ENCODE measurements at regions not wholly inside any gene's neighbourhood (a gene's known extent, or its start where the extent isn't known, plus 50 kb on each side); places are given as distances from the start of the nearest gene placed in this dataset.
"Not testable (repeated sequence)": the region's sequence is repeated elsewhere in the genome, so short reads cannot be mapped to it uniquely, and the experiment has no call there.

GRCh38 chr16:65739518-65739917, 617.7 kb upstream of the CDH11 start:
- Mint-ChIP-seq H3K27ac (no peak overlapping the region), H3K4me3 (no peak overlapping the region), H3K27me3 (no peaks in the 10 kb centered on the region), H3K9me3 (peaks cover 4% of the 10 kb centered on the region), H3K4me1 (no peaks in the 10 kb centered on the region), H3K36me3 (no peaks in the 10 kb centered on the region)
- DNase-seq, result no peak
- CTCF ChIA-PET, result no interaction called here

GRCh38 chr16:65737831-65738230, 616.0 kb upstream of the CDH11 start:
- H3K36me3 Mint-ChIP-seq, result no peaks in the 10 kb centered on the region
- no peak for DNase-seq
- H3K4me3 Mint-ChIP-seq, result no peak overlapping the region
- CTCF ChIA-PET, result no interaction called here
- no peak overlapping the region for H3K27ac Mint-ChIP-seq
- peaks cover 2% of the 10 kb centered on the region for H3K9me3 Mint-ChIP-seq
- H3K27me3 Mint-ChIP-seq, result no peaks in the 10 kb centered on the region
- no peaks in the 10 kb centered on the region for H3K4me1 Mint-ChIP-seq

- DNase-seq, H3K4me3 Mint-ChIP-seq, H3K27ac Mint-ChIP-seq, CTCF ChIA-PET, H3K9me3 Mint-ChIP-seq, H3K27me3 Mint-ChIP-seq, H3K4me1 Mint-ChIP-seq, H3K36me3 Mint-ChIP-seq: not testable (repeated sequence)
These were observed 613.8 kb upstream of the CDH11 start for GRCh38 chr16:65735615-65736014.

DNA sequence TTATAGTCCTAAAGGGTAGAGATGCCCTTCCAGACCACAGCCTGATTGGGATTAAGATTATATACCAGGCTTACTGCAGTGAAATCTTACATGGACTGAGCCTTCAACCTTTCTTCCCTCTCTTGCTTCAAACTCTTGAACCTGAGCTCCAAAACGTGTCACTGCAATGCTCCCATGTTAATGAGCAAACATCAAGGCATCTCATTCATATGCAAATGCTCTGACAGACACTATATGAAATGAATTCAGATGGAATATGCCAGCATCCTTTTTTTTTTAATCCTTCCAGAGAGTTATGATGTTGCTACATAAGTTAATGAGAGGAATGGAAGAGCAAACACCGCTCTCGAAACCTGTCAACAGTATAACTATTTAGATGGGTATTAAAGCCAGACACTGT, 611.9 kb upstream of the CDH11 start:
- H3K27ac Mint-ChIP-seq, result no peak overlapping the region
- no peaks in the 10 kb centered on the region for H3K36me3 Mint-ChIP-seq
- DNase-seq, result no peak
- H3K9me3 Mint-ChIP-seq, result no peaks in the 10 kb centered on the region
- H3K27me3 Mint-ChIP-seq, result no peaks in the 10 kb centered on the region
- CTCF ChIA-PET, result no interaction called here
- H3K4me1 Mint-ChIP-seq, result no peaks in the 10 kb centered on the region
- H3K4me3 Mint-ChIP-seq, result no peak overlapping the region

GRCh38 chr16:65731833-65732232, 610.0 kb upstream of the CDH11 start:
- H3K27me3 Mint-ChIP-seq, result no peaks in the 10 kb centered on the region
- H3K4me3 Mint-ChIP-seq, result no peak overlapping the region
- CTCF ChIA-PET, result interaction anchor here (0.6 kb wide), 1 partner anchor 185 kb away, joined by 3 read pairs; no protein-coding TSS in a partner anchor
- no peak for DNase-seq
- H3K4me1 Mint-ChIP-seq, result no peaks in the 10 kb centered on the region
- H3K27ac Mint-ChIP-seq, result no peak overlapping the region
- H3K36me3 Mint-ChIP-seq, result no peaks in the 10 kb centered on the region
- no peaks in the 10 kb centered on the region for H3K9me3 Mint-ChIP-seq

GRCh38 chr16:65728652-65729051, 606.8 kb upstream of the CDH11 start:
- Mint-ChIP-seq H3K4me1 (no peaks in the 10 kb centered on the region), H3K27me3 (no peaks in the 10 kb centered on the region), H3K36me3 (no peaks in the 10 kb centered on the region), H3K9me3 (no peaks in the 10 kb centered on the region), H3K27ac (no peak overlapping the region), H3K4me3 (no peak overlapping the region)
- CTCF ChIA-PET, result no interaction called here
- DNase-seq, result no peak

- Mint-ChIP-seq H3K36me3 (no peaks in the 10 kb centered on the region), H3K4me3 (no peak overlapping the region), H3K4me1 (no peaks in the 10 kb centered on the region), H3K27me3 (no peaks in the 10 kb centered on the region), H3K9me3 (no peaks in the 10 kb centered on the region), H3K27ac (no peak overlapping the region)
- CTCF ChIA-PET, result no interaction called here
- no peak for DNase-seq
These were observed 606.3 kb upstream of the CDH11 start for GRCh38 chr16:65728167-65728566.

GRCh38 chr16:65727534-65728137, 605.8 kb upstream of the CDH11 start:
- Mint-ChIP-seq H3K27ac (no peak overlapping the region), H3K4me3 (no peak overlapping the region), H3K36me3 (no peaks in the 10 kb centered on the region), H3K4me1 (no peaks in the 10 kb centered on the region), H3K9me3 (no peaks in the 10 kb centered on the region), H3K27me3 (no peaks in the 10 kb centered on the region)
- CTCF ChIA-PET, result no interaction called here
- DNase-seq, result no peak

DNA sequence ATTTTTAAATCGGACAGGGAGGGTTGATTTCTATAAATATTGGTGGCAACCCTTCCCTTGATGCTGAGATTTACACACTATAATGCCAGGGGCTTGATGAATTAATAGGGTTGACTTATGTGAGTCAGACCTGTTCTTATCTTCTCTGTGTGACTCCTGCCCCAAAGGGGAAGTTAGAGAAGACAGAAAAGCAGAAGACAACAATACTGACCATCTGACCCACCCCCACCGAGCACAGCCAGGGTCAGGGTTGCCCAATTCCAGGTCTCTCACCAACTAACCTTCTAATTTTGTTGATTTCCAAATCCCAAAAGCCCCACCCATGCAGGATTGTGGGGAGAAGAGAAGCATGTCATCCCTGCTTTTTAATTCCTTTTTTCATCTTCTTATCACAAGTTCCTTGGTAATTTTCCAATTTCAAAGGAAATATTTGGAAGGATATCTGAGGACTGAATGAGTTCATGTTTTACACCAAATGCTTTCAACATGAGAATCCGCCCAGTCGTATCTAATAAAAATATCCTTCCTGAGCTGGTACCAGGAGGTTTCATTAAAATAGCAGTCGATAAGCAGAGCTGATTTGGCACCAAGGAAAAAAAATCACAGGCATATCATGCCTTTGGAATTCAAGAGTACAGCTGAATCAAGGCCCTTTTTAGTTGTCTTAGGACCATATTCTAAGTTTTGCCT, 603.4 kb upstream of the CDH11 start:
- CTCF ChIA-PET, result no interaction called here
- Mint-ChIP-seq H3K27ac (no peak overlapping the region), H3K27me3 (no peaks in the 10 kb centered on the region), H3K4me1 (no peaks in the 10 kb centered on the region), H3K9me3 (no peaks in the 10 kb centered on the region), H3K4me3 (no peak overlapping the region), H3K36me3 (no peaks in the 10 kb centered on the region)
- no peak for DNase-seq

DNA sequence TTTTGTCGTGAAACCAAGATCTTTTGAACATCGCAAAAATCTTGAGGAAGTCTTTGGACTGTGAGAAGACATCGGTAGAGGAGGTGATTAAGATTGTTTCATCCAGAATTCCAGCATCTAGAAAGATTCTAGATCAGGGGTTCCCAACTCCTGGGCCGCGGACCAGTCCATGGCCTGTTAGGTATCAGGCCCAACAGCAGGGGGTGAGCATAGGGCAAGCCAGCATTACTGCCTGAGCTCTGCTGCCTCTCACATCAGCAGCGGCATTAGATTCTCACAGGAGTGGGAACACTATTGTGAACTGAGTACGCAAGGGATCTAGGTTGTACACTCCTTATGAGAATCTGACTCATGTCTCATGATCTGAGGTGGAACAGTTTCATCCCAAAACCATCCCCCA, 600.6 kb upstream of the CDH11 start:
- CTCF ChIA-PET, result no interaction called here
- Mint-ChIP-seq H3K36me3 (no peaks in the 10 kb centered on the region), H3K4me3 (no peak overlapping the region), H3K9me3 (peaks cover 2% of the 10 kb centered on the region), H3K27ac (no peak overlapping the region), H3K4me1 (no peaks in the 10 kb centered on the region), H3K27me3 (no peaks in the 10 kb centered on the region)
- no peak for DNase-seq

- CTCF ChIA-PET, result no interaction called here
- H3K4me3 Mint-ChIP-seq, result no peak overlapping the region
These were observed 596.0 kb upstream of the CDH11 start for GRCh38 chr16:65717846-65718245.

DNA sequence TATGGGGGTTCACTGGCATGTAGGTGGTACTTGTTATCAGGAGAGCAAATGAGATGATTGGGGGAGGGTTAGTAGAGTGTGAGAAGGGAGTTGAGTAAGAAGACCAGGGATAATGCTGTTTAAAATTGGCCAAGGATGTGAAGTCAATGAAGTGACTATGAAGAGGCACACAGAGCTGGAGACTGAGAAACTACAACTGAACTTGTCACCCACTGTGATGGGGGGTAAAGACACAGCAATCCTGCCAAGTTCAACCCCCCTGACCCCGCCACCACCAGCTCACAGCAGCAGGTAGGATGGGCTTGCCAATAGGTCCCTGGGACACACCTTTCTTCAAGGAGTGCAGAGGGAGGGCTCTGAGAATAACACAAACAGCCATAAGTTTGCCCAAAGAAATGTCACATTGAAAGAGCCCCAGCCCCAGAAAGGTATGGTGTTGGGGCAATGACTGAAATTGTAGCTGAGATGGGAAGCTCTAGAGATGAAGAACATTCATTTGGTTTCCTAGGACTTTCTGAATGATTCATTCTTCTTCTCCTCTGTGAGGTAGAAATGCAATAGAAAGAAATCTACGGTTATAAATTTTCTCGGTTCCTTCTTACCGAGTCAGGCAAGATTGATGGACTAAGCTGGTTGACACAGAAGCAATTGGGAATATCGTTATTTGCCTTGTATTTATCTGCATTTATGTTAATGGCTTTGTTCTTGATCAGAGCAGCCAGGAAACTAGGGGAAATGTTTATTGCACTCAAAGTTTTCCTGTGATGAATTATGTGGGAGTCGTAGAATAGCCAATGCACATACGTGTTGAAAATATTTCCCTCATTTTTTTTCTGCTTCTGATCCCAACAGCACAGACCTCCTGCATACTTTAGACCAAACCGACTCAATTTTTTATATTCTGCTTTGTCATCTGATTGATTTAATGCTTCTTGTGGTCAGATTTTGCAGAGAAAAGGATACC, 595.2 kb upstream of the CDH11 start:
- CTCF ChIA-PET, result no interaction called here
- H3K36me3 Mint-ChIP-seq, result no peaks in the 10 kb centered on the region

More at GRCh38 chr16:65717846-65718245, 596.0 kb upstream of the CDH11 start:
- DNase-seq, result no peak
- no peaks in the 10 kb centered on the region for H3K36me3 Mint-ChIP-seq
- H3K9me3 Mint-ChIP-seq, result peaks cover 3% of the 10 kb centered on the region
- no peaks in the 10 kb centered on the region for H3K27me3 Mint-ChIP-seq
- H3K27ac Mint-ChIP-seq, result no peak overlapping the region
- H3K4me1 Mint-ChIP-seq, result no peaks in the 10 kb centered on the region

DNA sequence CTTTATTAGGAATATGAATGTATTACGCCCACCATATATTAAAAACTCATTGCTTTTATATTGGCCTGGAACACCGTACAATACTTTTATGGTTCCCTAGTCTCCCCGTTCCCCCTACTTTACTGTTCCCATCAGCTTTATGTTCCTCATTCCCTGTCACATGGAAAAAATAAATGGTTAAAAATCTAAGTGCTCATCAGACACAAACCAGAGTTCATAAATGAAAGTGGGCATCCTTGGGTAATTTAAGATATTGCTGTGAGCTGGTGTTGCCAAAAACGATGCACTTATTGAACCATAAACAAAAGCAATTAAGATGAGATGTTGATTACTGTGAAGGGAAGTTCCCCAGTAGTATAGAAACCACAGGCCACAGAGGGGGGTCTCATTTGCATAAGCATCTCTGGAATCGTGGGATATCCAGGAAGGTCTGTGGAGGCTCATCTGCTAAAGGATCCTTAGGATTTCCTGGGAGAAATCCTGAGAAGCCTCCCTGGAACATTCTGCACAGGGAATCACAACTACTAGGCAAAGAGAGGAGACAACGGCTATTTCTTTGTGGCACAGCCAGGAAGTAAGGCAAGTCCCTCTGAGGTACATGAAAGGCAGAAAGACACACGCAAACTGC, 591.4 kb upstream of the CDH11 start:
- Mint-ChIP-seq H3K27me3 (no peaks in the 10 kb centered on the region), H3K27ac (no peak overlapping the region), H3K36me3 (no peaks in the 10 kb centered on the region), H3K4me3 (no peak overlapping the region), H3K4me1 (no peaks in the 10 kb centered on the region), H3K9me3 (peaks cover 1% of the 10 kb centered on the region)
- DNase-seq, result no peak
- CTCF ChIA-PET, result no interaction called here

More for the DNA sequence above, 595.2 kb upstream of the CDH11 start:
- Mint-ChIP-seq H3K27ac (no peak overlapping the region), H3K9me3 (peaks cover 3% of the 10 kb centered on the region), H3K4me3 (no peak overlapping the region), H3K4me1 (no peaks in the 10 kb centered on the region), H3K27me3 (no peaks in the 10 kb centered on the region)
- no peak for DNase-seq

DNA sequence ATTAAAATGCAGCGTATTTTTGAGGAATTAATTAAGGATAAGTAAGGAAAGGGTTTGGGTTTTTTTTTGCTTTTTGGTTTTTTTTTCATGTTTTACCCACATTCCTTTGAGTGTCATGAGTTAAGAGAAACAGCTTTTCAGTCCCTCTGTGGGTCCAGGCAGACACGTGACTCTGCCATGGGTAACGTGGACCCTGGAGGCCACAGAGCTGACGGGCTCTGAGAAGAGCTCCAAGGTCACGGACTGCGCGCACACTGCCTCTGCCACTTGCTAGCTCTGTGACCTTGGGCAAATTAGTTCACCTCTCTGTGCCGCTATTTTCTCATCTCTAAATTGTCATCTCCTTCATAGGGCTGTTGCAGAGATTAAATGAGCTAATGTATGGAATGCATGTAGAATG, 588.2 kb upstream of the CDH11 start:
- Mint-ChIP-seq H3K27ac (no peak overlapping the region), H3K36me3 (no peaks in the 10 kb centered on the region), H3K4me3 (no peak overlapping the region), H3K9me3 (peaks cover 2% of the 10 kb centered on the region), H3K27me3 (no peaks in the 10 kb centered on the region), H3K4me1 (no peaks in the 10 kb centered on the region)
- no peak for DNase-seq
- CTCF ChIA-PET, result no interaction called here

Data from activated naive CD4-positive, alpha-beta T cell treated with anti-CD3 and anti-CD28 coated beads, Interleukin-2, amount 10 ng/mL, durations not matched to agents 7 days and 5 days (primary cell).